SH-SY5Y (cell line): ENCODE measurements at regions not wholly inside any gene's neighbourhood (a gene's known extent, or its start where the extent isn't known, plus 50 kb on each side); places are given as distances from the start of the nearest gene placed in this dataset.

ENCODE experiments used
- GATA2 ChIP-seq: IDR thresholded peaks from 2 replicates; pipeline ENCODE4 v1.6.1; 2011; ENCODE audit warnings: mild to moderate bottlenecking, low read depth, low read length
- GATA3 ChIP-seq: IDR thresholded peaks from 2 replicates; pipeline ENCODE4 v1.6.1; 2011; ENCODE audit warnings: low read depth, mild to moderate bottlenecking, low read length, moderate library complexity

DNA sequence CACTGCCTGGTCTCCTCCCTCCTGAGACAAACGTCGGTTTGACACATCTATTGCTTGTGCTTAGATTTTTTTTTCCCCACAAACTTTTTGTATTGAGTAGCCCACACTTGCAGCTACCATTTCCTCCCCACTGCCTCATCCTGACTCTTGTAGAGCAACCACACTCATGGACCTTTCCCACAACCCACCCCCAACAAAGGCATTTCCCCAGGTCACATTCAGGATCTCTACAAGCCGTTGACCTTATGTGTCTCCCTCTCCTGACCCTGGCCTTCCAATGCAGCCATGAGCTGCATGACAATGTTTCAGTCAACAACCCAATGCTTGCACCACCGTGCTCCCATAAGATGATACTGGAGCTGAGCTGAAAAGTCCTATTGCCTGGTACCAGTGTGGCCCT is 91.9 kb upstream of the MKI67 start:
- TF ChIP-seq GATA3 (no peak), GATA2 (no peak)
